ENCODE measurements at regions not wholly inside any gene's neighbourhood (a gene's known extent, or its start where the extent isn't known, plus 50 kb on each side); places are given as distances from the start of the nearest gene placed in this dataset.

GRCh38 chr13:106138620-106139019 is 396.8 kb downstream of the EFNB2 start:
- TF ChIP-seq YY1 (tag by site-specific recombination; IDR thresholded peaks at IDR 0.05) (no peak), ZBTB7A (tag by site-specific recombination; IDR thresholded peaks at IDR 0.05; ENCODE audit: low read depth) (no peak), ZBTB17 (tag by site-specific recombination; IDR thresholded peaks at IDR 0.05) (no peak), ZNF37A (tag by site-specific recombination; IDR thresholded peaks at IDR 0.05) (no peak), ZNF148 (tag by site-specific recombination; IDR thresholded peaks at IDR 0.05; ENCODE audit: borderline replicate concordance) (no peak), REPIN1 (tag by site-specific recombination; IDR thresholded peaks at IDR 0.05; ENCODE audit: low read depth) (no peak), ZNF561 (tag by site-specific recombination; IDR thresholded peaks at IDR 0.05; ENCODE audit: borderline replicate concordance) (no peak), REST (tag by site-specific recombination; IDR thresholded peaks at IDR 0.05) (no peak)
- TF ChIP-seq, protein P1, sequence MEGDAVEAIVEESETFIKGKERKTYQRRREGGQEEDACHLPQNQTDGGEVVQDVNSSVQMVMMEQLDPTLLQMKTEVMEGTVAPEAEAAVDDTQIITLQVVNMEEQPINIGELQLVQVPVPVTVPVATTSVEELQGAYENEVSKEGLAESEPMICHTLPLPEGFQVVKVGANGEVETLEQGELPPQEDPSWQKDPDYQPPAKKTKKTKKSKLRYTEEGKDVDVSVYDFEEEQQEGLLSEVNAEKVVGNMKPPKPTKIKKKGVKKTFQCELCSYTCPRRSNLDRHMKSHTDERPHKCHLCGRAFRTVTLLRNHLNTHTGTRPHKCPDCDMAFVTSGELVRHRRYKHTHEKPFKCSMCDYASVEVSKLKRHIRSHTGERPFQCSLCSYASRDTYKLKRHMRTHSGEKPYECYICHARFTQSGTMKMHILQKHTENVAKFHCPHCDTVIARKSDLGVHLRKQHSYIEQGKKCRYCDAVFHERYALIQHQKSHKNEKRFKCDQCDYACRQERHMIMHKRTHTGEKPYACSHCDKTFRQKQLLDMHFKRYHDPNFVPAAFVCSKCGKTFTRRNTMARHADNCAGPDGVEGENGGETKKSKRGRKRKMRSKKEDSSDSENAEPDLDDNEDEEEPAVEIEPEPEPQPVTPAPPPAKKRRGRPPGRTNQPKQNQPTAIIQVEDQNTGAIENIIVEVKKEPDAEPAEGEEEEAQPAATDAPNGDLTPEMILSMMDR (tag by site-specific recombination; IDR thresholded peaks at IDR 0.05) = no peak
- TF ChIP-seq, protein P2, sequence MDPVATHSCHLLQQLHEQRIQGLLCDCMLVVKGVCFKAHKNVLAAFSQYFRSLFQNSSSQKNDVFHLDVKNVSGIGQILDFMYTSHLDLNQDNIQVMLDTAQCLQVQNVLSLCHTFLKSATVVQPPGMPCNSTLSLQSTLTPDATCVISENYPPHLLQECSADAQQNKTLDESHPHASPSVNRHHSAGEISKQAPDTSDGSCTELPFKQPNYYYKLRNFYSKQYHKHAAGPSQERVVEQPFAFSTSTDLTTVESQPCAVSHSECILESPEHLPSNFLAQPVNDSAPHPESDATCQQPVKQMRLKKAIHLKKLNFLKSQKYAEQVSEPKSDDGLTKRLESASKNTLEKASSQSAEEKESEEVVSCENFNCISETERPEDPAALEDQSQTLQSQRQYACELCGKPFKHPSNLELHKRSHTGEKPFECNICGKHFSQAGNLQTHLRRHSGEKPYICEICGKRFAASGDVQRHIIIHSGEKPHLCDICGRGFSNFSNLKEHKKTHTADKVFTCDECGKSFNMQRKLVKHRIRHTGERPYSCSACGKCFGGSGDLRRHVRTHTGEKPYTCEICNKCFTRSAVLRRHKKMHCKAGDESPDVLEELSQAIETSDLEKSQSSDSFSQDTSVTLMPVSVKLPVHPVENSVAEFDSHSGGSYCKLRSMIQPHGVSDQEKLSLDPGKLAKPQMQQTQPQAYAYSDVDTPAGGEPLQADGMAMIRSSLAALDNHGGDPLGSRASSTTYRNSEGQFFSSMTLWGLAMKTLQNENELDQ (tag by site-specific recombination; IDR thresholded peaks at IDR 0.05; ENCODE audit: low read depth) = no peak
